ENCODE measurements at regions not wholly inside any gene's neighbourhood (a gene's known extent, or its start where the extent isn't known, plus 50 kb on each side); places are given as distances from the start of the nearest gene placed in this dataset.
A peak's percentile ranks its signal among the peaks of the same experiment; 100 is the strongest.

- TF ChIP-seq REST (IDR thresholded peaks at IDR 0.05; ENCODE audit: unreplicated experiment) (no peak), ZNF462 (CRISPR knock-in tag; IDR thresholded peaks at IDR 0.05) (no peak)
Measured at GRCh38 chr17:34709158-34709754, 129.9 kb downstream of the TMEM132E start (continued).

- peaks cover 9% of the 10 kb centered on the region for H3K27me3 Mint-ChIP-seq (ENCODE audit: insufficient read depth, low read depth, poor library complexity)
- H3K9me3 Mint-ChIP-seq, result peaks cover 3% of the 10 kb centered on the region; the same call in 2 of the 3 replicates
- Histone ChIP-seq H3F3A (replicated peaks; ENCODE audit: low read depth) (no peaks in the 10 kb centered on the region), H3K4me2 (no peak overlapping the region), H4K20me1 (replicated peaks; ENCODE audit: insufficient read depth) (no peaks in the 10 kb centered on the region; the same call in none of the 2 replicates), H3K27me3 (ENCODE audit: insufficient read depth) (no peaks in the 10 kb centered on the region), H3K36me3 (ENCODE audit: insufficient read depth) (no peaks in the 10 kb centered on the region), H3K4me3 (no peak overlapping the region), H3K4me1 (ENCODE audit: insufficient read depth) (no peaks in the 10 kb centered on the region), H3K9me2 (ENCODE audit: insufficient read depth) (no peaks in the 10 kb centered on the region), H2AFZ (no peak overlapping the region), H3K27ac (ENCODE audit: low read depth) (no peak overlapping the region), H3K79me2 (replicated peaks; ENCODE audit: insufficient read depth) (no peaks in the 10 kb centered on the region)
- DNase-seq (ENCODE audit: low spot score) (peak; percentile 74), ATAC-seq (peak; percentile 45; the same call in 2 of the 3 replicates)
- no peak for TF ChIP-seq ETS1 (IDR thresholded peaks at IDR 0.05)
- TF ChIP-seq STAT1 (IDR thresholded peaks at IDR 0.05; ENCODE audit: unreplicated experiment), result no peak
- no peak for TF ChIP-seq CREB1 (CRISPR knock-in tag; IDR thresholded peaks at IDR 0.05; ENCODE audit: low read depth)
- TF ChIP-seq REST (IDR thresholded peaks at IDR 0.05; ENCODE audit: unreplicated experiment), result peak; percentile 87
- H3K4me1 Mint-ChIP-seq, result no peaks in the 10 kb centered on the region
- H3K4me3 Mint-ChIP-seq, result no peak overlapping the region
- H3K36me3 Mint-ChIP-seq (ENCODE audit: low read depth), result no peaks in the 10 kb centered on the region
- H3K27ac Mint-ChIP-seq, result no peak overlapping the region
Measured at GRCh38 chr17:34706029-34706428, 126.6 kb downstream of the TMEM132E start.
